ENCODE measurements at regions not wholly inside any gene's neighbourhood (a gene's known extent, or its start where the extent isn't known, plus 50 kb on each side); places are given as distances from the start of the nearest gene placed in this dataset.

DNA sequence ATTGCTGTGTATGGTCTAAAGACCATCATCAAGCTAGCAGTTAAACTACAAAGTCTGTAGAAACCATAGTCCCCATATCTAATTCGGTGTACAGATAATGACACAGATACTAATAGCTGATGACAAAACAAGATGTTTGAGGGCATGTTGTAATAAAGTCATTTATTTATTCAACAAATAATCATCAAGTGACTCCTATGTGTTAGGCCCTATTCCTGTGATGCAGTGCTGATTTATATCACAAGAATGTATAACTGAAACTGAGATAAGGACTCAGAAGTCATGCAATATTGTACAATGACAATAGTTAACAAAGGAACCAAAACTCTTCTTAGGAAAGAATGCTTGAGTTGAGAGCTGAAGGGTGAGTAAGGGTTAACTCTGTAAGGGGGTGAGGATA lies 315.0 kb upstream of the NR3C2 start:
- DNase-seq (ENCODE audit: low read depth, low spot score) = no peak

- no peak for DNase-seq (ENCODE audit: low read depth, low spot score)
These were observed 307.2 kb upstream of the NR3C2 start for GRCh38 chr4:148749403-148749802.

- DNase-seq (ENCODE audit: low read depth, low spot score) = no peak
These were observed 305.6 kb upstream of the NR3C2 start for GRCh38 chr4:148747721-148748268.

GRCh38 chr4:148740701-148741100 lies 298.5 kb upstream of the NR3C2 start:
- DNase-seq (ENCODE audit: low read depth, low spot score) = no peak

DNA sequence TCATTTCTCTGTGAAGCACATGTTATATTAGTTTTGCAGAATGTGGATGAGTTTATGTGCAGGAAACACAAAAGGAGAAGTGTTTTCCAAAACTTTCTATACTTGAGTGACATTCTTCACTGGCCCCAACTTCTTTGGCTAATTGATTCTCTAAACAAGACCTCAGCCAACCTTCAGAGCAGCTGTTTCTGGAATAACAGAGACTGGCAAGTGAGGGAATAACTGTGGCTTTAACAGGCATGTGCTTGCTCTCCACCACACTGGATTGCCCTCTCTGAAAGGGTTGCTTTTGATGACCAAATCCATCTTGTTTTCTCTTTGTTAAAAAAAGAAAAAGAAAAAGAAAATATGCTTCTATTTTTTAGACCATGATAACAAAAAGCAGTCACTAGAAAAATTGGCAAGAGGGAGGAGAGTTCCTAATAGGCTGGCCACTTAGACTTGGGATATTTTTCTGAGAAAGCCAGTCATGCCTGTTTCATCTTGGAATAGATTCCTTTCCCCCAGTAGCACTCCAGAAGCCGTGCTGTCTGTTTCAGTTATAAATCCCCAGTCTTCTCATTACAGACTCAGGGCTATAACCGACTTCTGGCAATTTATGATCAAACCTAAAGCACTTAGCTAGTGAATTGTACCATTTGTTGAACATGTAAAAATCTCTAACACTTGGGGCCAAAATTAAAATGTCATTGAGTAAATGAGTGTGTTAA lies 295.0 kb upstream of the NR3C2 start:
- no peak for DNase-seq (ENCODE audit: low read depth, low spot score)

GRCh38 chr4:148735432-148736155 lies 293.4 kb upstream of the NR3C2 start:
- DNase-seq (ENCODE audit: low read depth, low spot score) = no peak

DNA sequence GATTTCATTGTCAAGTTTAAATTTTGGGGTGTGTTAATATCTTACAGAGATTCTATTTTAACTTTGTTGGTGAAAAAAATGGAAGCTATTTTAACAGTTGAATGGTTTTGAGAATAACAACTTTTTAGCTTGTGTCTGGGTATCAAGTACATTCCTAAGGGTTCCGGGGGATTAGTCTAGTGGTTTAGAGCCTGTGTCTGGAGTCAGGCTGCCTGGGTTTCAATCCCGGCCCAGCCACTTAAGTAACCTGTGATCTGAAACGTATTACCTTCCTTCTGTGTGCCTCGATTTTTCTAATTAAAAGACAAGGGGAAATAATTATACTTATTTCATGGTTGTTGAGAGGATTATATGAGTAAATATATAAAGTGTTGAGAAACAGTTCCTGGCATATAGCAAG lies 288.6 kb upstream of the NR3C2 start:
- no peak for DNase-seq (ENCODE audit: low read depth, low spot score)

DNA sequence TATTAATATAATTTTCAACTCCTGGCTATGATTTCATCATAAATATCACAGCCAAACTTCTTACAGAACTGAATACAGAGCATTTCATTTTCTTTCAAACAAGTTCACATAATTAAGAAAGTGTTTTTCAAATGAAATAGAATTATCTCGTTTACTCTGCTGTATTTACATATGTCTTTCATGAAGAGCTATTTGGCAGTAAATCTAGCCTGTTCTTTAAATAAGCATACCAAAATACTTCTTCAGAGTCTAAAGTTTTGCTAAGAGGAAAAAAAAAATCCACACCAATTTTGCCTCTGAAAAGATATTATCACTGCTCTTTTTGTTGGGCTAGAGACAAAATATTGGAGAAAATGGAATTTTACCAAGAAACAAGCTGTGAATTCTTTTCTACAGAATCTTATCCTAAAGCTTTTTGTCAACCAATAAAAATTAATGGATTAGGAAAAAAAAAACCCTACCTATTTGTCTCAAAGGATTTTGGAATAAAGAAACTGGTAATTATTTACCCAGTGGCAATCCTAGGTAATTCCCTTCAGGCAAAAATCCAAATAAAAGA lies 287.9 kb upstream of the NR3C2 start:
- no peak for DNase-seq (ENCODE audit: low read depth, low spot score)

DNA sequence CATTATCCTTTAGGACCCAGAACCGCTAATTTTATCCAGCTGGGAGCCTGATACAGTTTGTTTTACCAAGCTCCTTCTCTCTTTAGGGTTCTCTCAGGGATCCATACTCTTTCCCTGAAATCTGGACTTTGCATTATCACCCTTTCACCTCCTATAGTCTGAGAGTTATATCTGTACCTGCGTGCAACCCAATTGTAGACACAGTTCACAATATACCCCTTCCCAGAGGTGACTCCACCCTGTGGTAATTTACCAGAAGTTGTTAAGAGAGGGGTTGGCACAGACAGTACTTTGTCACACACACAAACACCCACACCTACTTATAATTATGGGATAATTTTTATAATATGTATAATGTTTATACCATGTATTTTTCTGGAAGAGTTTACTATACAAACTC lies 275.8 kb upstream of the NR3C2 start:
- no peak for DNase-seq (ENCODE audit: low read depth, low spot score)

GRCh38 chr4:148716431-148717052 lies 274.3 kb upstream of the NR3C2 start:
- no peak for DNase-seq (ENCODE audit: low read depth, low spot score)

GRCh38 chr4:148704291-148704690 lies 262.1 kb upstream of the NR3C2 start:
- DNase-seq (ENCODE audit: low read depth, low spot score) = no peak

- no peak for DNase-seq (ENCODE audit: low read depth, low spot score)
These were observed 252.5 kb upstream of the NR3C2 start for GRCh38 chr4:148694702-148695101.

- no peak for DNase-seq (ENCODE audit: low read depth, low spot score)
These were observed 251.9 kb upstream of the NR3C2 start for GRCh38 chr4:148693913-148694649.

DNA sequence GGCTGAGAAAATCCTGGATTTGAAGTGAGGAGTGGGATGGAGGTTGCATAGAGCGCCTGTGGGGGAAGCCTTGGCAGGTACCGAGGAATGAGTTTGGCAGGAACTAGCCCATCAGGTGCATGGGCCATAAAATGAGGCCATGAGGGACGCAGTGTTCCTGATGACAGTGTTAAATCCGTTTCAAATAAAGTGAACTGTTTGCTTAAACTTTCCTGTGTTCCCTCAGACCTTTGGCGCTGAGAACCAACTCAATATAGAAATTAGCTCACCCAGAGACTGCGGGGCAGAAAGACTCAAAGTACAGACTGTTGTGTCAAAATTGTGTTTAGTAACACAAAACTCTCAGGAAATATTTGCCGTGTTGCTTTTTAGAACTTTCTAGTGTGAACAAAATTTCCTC lies 250.0 kb upstream of the NR3C2 start:
- DNase-seq (ENCODE audit: low read depth, low spot score) = no peak

DNA sequence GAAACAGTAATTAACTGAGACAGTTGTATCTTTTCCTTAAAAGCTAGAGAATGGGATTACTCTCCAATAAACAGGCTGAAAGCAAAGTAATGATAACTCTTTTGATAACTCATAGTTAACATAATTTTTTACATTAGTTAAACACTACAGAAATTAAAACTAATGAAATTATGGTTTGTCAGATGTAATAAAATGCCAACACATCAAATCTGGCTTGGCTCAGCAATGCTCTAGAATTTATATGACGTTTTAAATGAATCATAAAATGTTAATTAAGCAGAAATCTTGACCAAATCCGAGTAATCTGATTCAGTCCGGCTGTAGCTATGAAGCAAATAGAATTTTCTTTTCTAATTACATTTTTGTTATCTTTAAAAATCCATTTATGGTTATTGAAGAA lies 244.2 kb upstream of the NR3C2 start:
- no peak for DNase-seq (ENCODE audit: low read depth, low spot score)

DNA sequence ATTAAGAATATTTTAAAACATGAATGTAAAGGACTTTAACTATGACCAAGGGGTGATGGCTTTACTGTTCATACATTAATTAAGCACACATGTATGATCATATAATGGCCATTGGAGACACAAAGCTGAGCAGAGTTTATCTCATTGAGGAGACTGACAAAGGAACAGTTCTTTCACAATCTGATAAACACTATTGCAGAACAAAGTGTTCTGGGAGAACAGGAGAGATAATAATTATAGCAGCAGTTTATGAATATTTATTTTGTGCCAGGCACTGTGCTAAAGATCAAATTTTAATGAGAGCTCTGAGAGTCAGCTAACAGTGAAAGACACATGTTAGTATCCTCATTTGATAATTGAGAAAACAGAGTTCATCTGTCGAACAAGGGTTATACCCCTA lies 242.4 kb upstream of the NR3C2 start:
- no peak for DNase-seq (ENCODE audit: low read depth, low spot score)

DNA sequence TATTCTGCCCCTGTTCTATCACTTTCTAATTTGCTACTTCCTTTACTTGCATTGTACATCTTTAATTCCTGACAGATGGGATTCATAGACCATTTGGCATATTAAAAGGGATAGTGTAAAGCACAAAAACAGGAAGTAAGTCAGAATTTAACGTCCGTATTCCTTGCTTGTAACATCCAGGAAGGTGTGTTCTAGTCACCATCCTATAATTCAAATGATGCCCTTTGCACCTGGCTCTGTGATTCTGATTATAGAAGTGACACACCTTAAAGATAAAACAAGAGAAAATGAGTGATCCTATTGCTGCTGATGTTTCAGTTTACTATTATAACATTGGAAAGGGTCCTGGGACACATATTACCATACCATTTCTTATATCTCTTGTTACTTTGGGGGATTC lies 238.7 kb upstream of the NR3C2 start:
- no peak for DNase-seq (ENCODE audit: low read depth, low spot score)

- DNase-seq (ENCODE audit: low read depth, low spot score) = no peak
These were observed 234.1 kb upstream of the NR3C2 start for GRCh38 chr4:148676344-148676743.

- DNase-seq (ENCODE audit: low read depth, low spot score) = no peak
These were observed 232.7 kb upstream of the NR3C2 start for GRCh38 chr4:148674876-148675275.

- no peak for DNase-seq (ENCODE audit: low read depth, low spot score)
These were observed 222.4 kb upstream of the NR3C2 start for GRCh38 chr4:148664636-148665035.

GRCh38 chr4:148654131-148654530 lies 211.9 kb upstream of the NR3C2 start:
- no peak for DNase-seq (ENCODE audit: low read depth, low spot score)

DNA sequence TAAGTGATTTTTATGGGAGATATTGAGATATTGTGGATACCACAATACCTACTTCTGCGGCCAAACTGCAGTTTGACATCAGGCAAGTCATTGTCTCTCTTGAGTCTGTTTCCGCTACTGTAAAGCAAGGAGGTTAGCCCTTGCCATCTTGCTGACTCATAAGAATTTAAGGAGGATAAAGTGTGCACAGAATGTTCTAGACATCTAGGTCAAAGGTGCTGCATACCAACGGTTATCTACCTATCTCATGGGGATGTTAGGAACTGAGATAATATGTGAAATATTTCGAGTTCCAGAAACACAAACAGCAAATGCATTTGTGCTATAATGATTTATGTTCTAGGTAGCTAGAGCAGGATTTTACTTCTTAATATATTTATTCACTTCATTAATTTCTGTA lies 211.5 kb upstream of the NR3C2 start:
- no peak for DNase-seq (ENCODE audit: low read depth, low spot score)

Measured in smooth muscle cell of the brain vasculature (primary cell).